SKM-1 (cell line): ENCODE measurements at regions not wholly inside any gene's neighbourhood (a gene's known extent, or its start where the extent isn't known, plus 50 kb on each side); places are given as distances from the start of the nearest gene placed in this dataset.
"Not testable (repeated sequence)": the region's sequence is repeated elsewhere in the genome, so short reads cannot be mapped to it uniquely, and the experiment has no call there.

Experiments used
- DNase-seq: peaks from one replicate; lab custom pipeline; 2025; ENCODE audit not compliant: unreplicated experiment; lab: John Stamatoyannopoulos, UW

- no peak for DNase-seq
These were observed 133.0 kb upstream of the PRR20G start for GRCh38 chr3:127420829-127421228.

- DNase-seq = no peak
These were observed 132.1 kb upstream of the PRR20G start for GRCh38 chr3:127419641-127420553.

- DNase-seq = no peak
These were observed 131.3 kb upstream of the PRR20G start for GRCh38 chr3:127419182-127419581.

- DNase-seq = no peak
These were observed 130.8 kb upstream of the PRR20G start for GRCh38 chr3:127418560-127419147.

GRCh38 chr3:127417709-127418559 is 130.1 kb upstream of the PRR20G start:
- DNase-seq = no peak

- no peak for DNase-seq
These were observed 126.0 kb upstream of the PRR20G start for GRCh38 chr3:127413871-127414270.

GRCh38 chr3:127413318-127413673 is 125.5 kb upstream of the PRR20G start:
- no peak for DNase-seq

- no peak for DNase-seq
These were observed 124.9 kb upstream of the PRR20G start for GRCh38 chr3:127412578-127413317.

GRCh38 chr3:127411875-127412274 is 124.0 kb upstream of the PRR20G start:
- DNase-seq = not testable (repeated sequence)

- no peak for DNase-seq
These were observed 123.4 kb upstream of the PRR20G start for GRCh38 chr3:127411083-127411727.

GRCh38 chr3:127410678-127411077 is 122.8 kb upstream of the PRR20G start:
- no peak for DNase-seq

GRCh38 chr3:127410137-127410488 is 122.3 kb upstream of the PRR20G start:
- DNase-seq = no peak

- no peak for DNase-seq
These were observed 121.7 kb upstream of the PRR20G start for GRCh38 chr3:127409421-127410136.

GRCh38 chr3:127408684-127409420 is 121.0 kb upstream of the PRR20G start:
- no peak for DNase-seq

GRCh38 chr3:127408022-127408683 is 120.3 kb upstream of the PRR20G start:
- DNase-seq = no peak

- no peak for DNase-seq
These were observed 119.4 kb upstream of the PRR20G start for GRCh38 chr3:127407026-127407939.

- peak; percentile 2 for DNase-seq
These were observed 118.6 kb upstream of the PRR20G start for GRCh38 chr3:127406309-127407025.
